GM12892 (cell line): ENCODE measurements at regions not wholly inside any gene's neighbourhood (a gene's known extent, or its start where the extent isn't known, plus 50 kb on each side); places are given as distances from the start of the nearest gene placed in this dataset.
"Not testable (repeated sequence)": the region's sequence is repeated elsewhere in the genome, so short reads cannot be mapped to it uniquely, and the experiment has no call there.

Experiments used
- DNase-seq: peaks from one replicate; pipeline ENCODE4 v3.0.0; 2011; ENCODE audit not compliant: insufficient read length
- FAIRE-seq: peaks from 2 replicates; lab custom pipeline; 2011; peaks lifted over from hg19 to GRCh38; lab: Jason Lieb, UNC
- POLR2A ChIP-seq: IDR thresholded peaks from 2 replicates; pipeline ENCODE4 v1.6.1; 2011; ENCODE audit warnings: low read depth, low read length, control low read depth
- POLR2AphosphoS5 ChIP-seq: IDR thresholded peaks from 2 replicates; pipeline ENCODE4 v1.6.1; 2011; ENCODE audit warnings: low read depth, low read length, control low read depth
- TAF1 ChIP-seq: IDR thresholded peaks from 2 replicates; pipeline ENCODE4 v1.6.1; 2011; ENCODE audit warnings: low read depth, mild to moderate bottlenecking, control low read depth, low read length, borderline replicate concordance

- TF ChIP-seq TAF1 (no peak), POLR2A (no peak), POLR2AphosphoS5 (no peak)
- FAIRE-seq, result no peak
- no peak for DNase-seq
Measured at GRCh38 chr2:138902239-138902871, 122.2 kb upstream of the NXPH2 start.

GRCh38 chr2:138901530-138901929 lies 121.3 kb upstream of the NXPH2 start:
- TF ChIP-seq POLR2AphosphoS5 (no peak), TAF1 (no peak), POLR2A (no peak)
- DNase-seq, result no peak
- FAIRE-seq, result no peak

GRCh38 chr2:138898855-138899254 lies 118.7 kb upstream of the NXPH2 start:
- TF ChIP-seq POLR2A (no peak), TAF1 (no peak), POLR2AphosphoS5 (no peak)
- FAIRE-seq, result no peak

GRCh38 chr2:138897274-138897673 lies 117.1 kb upstream of the NXPH2 start:
- no peak for FAIRE-seq
- TF ChIP-seq POLR2A (no peak), TAF1 (no peak), POLR2AphosphoS5 (no peak)
- no peak for DNase-seq

More at GRCh38 chr2:138898855-138899254, 118.7 kb upstream of the NXPH2 start:
- no peak for DNase-seq

GRCh38 chr2:138893746-138894145 lies 113.6 kb upstream of the NXPH2 start:
- no peak for TF ChIP-seq TAF1
- TF ChIP-seq POLR2AphosphoS5, result no peak
- no peak for TF ChIP-seq POLR2A
- FAIRE-seq (no peak), DNase-seq (no peak)

- no peak for DNase-seq
- no peak for TF ChIP-seq POLR2AphosphoS5
- TF ChIP-seq POLR2A, result no peak
- no peak for TF ChIP-seq TAF1
- FAIRE-seq, result no peak
Measured at GRCh38 chr2:138881126-138881525, 100.9 kb upstream of the NXPH2 start.

GRCh38 chr2:138879931-138880330 lies 99.7 kb upstream of the NXPH2 start:
- TF ChIP-seq POLR2A, result no peak
- no peak for TF ChIP-seq TAF1
- TF ChIP-seq POLR2AphosphoS5, result no peak
- FAIRE-seq (no peak), DNase-seq (no peak)

GRCh38 chr2:138877421-138877820 lies 97.2 kb upstream of the NXPH2 start:
- DNase-seq (no peak), FAIRE-seq (no peak)
- TF ChIP-seq POLR2AphosphoS5 (no peak), POLR2A (no peak), TAF1 (no peak)

- FAIRE-seq (no peak), DNase-seq (no peak)
Measured at GRCh38 chr2:138874251-138874650, 94.1 kb upstream of the NXPH2 start.

GRCh38 chr2:138872116-138872515 lies 91.9 kb upstream of the NXPH2 start:
- DNase-seq, FAIRE-seq: not testable (repeated sequence)

More at GRCh38 chr2:138874251-138874650, 94.1 kb upstream of the NXPH2 start:
- TF ChIP-seq TAF1 (no peak), POLR2A (no peak), POLR2AphosphoS5 (no peak)

- FAIRE-seq (no peak), DNase-seq (no peak)
- no peak for TF ChIP-seq POLR2A
- TF ChIP-seq TAF1, result no peak
- no peak for TF ChIP-seq POLR2AphosphoS5
Measured at GRCh38 chr2:138871312-138871711, 91.1 kb upstream of the NXPH2 start.

- DNase-seq (no peak), FAIRE-seq (no peak)
- TF ChIP-seq POLR2AphosphoS5, result no peak
- no peak for TF ChIP-seq TAF1
- TF ChIP-seq POLR2A, result no peak
Measured at GRCh38 chr2:138867341-138867740, 87.2 kb upstream of the NXPH2 start.
